ENCODE measurements at regions not wholly inside any gene's neighbourhood (a gene's known extent, or its start where the extent isn't known, plus 50 kb on each side); places are given as distances from the start of the nearest gene placed in this dataset.

DNA sequence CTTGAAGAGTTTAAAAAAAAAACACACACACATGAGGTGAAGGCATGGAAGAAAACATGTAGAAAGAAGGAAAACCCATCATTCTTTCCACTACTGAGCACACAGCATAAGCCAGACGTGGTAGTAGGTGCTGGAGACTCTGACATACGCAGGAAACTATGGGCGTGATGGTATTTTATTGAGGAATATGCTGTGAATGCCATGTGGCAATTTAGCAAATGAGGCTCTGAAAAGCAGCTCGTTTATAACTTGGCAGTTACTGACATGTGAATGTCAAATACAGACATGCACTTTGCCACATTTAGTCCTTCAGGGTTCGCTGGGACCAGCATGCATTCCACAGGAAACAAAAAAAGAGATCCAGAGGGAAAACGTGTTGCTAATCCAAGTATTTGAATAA, 74.3 kb upstream of the IFNAR2 start:
- DNase-seq (ENCODE audit: low read depth): no peak

DNA sequence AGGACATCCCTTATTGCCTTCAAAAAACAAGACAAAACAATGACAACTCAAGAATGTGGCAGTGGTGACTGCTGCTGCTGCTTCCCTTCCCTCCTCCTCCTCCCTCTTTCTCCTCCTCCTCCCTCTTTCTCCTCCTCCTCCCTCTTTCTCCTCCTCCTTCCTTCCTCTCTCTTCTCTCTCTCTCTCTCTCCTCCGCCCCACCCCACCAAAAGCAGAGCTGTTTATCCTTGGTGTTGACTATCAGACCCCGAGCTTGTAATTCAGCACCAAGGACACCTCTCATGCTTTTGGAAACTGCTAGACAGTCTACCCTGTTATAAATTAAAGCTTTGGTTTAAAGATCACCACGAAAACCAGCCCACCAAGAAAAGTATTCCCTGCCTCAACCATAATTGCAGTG, 72.4 kb upstream of the IFNAR2 start:
- DNase-seq (ENCODE audit: low read depth): no peak

DNA sequence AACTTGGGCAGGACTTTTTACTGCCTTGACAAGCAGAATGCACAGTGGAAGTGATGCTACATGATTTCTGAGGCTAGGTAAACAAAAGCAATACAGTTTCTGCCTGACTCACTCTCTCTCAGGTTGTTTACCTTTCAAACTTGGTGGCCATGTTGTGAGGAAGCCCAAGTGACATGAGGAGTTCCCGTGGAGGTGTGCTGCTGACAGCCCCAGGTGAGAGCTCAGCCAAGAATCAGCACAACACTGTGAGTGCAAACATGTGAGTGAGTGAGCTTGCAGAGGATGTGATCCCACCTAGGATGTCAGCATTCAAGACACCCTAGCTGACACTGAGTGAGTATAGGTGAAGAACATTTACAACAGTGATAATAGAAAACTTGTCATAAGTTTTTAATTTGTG, 71.1 kb upstream of the IFNAR2 start:
- DNase-seq (ENCODE audit: low read depth): no peak

DNA sequence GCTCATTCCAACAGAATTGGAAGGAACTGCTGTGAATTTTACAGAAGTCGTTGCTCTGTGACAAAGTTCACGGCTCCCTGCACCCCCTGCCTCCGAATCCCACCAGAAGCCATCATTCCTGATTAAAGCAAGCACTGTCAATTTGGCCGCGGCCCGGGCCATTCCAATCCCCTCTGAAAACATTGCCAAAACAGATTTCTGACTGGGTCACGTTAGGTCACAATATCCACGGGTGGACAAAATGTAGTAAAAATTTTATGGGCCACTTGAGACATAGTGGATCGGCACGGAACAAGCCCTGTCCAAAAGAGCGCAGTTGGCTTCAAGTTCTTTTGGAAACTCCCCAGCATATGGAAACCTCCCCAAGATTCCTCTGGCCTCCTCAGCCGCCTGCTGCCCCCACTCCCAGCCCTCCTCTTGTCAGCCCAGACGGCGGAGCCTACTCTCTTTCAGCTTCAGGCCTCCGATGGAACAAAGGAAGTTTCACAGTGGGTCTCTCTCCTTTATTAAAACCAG, 67.2 kb upstream of the IFNAR2 start:
- DNase-seq (ENCODE audit: low read depth): no peak

DNA sequence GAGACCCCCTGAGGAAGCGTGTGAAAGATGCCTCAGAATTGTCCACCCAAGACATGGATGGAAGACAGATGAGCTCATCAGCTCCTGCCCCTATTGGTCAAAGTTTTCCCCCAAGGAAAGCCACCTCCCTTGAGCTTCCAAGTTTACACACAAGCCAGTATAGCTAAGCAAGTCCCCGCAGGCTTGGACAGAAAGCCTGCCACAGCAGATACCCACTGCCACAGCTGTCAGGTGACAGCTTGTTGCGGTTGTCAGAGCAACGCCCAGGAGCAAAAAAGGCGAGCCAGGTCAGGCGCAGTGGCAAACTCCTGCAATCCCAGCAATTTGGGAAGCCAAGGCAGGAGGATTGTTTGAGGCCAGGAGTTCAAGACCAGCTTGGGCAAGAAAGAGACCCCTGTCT, 60.9 kb upstream of the IFNAR2 start:
- DNase-seq (ENCODE audit: low read depth): no peak

DNA sequence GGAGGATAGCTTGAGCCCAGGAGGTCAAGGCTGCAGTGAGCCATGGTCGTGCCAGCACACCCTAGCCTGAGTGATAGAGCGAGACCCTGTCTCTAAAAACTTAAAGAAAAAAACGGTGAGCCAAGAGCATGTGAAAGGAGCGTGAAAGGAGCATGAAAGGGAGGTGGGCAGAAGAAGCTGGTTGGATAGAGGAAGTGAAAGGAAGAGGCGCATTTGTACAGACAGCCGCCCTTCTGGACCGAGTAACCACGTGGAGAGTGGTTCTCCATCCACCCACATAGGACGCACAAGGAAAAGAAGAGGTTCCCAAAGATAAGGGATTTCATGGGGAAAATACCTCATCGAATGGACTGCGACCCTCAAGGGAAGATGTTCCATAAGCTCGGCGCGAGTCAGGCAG, 60.4 kb upstream of the IFNAR2 start:
- DNase-seq (ENCODE audit: low read depth): no peak

DNA sequence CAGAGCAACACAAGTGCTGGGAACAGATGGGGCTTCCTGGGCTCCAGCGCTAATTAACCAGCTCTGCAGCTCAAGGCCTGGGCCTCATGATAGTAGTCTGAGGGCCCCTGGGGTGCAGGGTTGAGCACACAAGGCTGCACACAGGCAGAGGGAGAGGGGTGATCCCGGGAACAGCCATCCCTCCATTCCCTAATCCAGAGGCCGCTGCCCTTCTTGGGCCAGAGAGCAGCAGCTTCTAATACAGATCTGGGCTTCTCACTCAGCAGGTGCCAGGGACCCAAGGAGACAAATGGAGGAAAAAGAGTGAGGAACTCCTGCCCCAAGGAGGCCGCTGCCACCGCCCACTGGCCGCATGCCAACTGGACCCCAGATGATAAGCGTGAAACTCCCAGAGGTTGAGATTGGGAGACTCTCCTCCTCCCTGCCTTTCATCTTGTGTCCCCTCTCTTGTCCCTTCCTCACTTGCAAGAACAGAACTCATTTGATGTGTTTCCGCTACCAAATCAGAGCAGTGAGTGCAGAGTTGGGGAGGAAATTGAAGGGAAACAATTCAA, 58.0 kb upstream of the IFNAR2 start:
- no peak for DNase-seq (ENCODE audit: low read depth)

DNA sequence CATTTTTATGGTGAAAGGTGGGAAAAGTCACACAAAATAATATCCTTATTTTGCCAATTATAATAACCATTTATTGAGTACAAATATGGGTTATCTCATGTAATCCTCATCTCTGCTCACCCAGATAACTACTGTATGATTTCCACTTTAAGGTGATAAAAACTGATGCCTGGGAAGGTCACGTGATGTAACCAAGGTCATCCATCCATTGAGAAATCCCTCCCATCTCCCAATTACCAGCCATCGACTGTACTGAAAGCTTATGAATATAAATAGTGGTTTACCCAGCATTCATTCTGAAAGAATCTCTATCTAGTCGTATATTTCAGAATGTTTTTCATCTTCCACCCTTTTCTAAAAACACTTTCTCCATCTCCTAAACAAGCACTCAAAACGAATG, 55.0 kb upstream of the IFNAR2 start:
- DNase-seq (ENCODE audit: low read depth): no peak

Data from fibroblast of gingiva (primary cell).